ENCODE measurements at regions not wholly inside any gene's neighbourhood (a gene's known extent, or its start where the extent isn't known, plus 50 kb on each side); places are given as distances from the start of the nearest gene placed in this dataset.

- Histone ChIP-seq H3K27me3 (no peaks in the 10 kb centered on the region), H3K27ac (no peak overlapping the region), H3K36me3 (no peaks in the 10 kb centered on the region), H3K4me1 (peaks cover 0 to 15% (median 0%) of the 10 kb centered on the region in 3 donors), H3K4me3 (no peak overlapping the region), H3K9me3 (no peaks in the 10 kb centered on the region)
- 87% methylated on average over 10 of the region's 13 CpGs; no CpG with 5 or more reads in 1 of the 2 donors for WGBS, 2 donors (ENCODE audit: low coverage in 1 of 2)
- TF ChIP-seq POLR2A (IDR thresholded peaks at IDR 0.05) (no peak), EP300 (IDR thresholded peaks at IDR 0.05) (no peak), CTCF (IDR thresholded peaks at IDR 0.05) (no peak), POLR2AphosphoS5 (IDR thresholded peaks at IDR 0.05) (no peak)
- no peak for ATAC-seq
Measured at GRCh38 chr12:30823764-30824163, 69.0 kb upstream of the CAPRIN2 start.

- Histone ChIP-seq H3K36me3 (no peaks in the 10 kb centered on the region), H3K4me3 (peak overlapping the region; percentile 51 to 67), H3K27ac (peak overlapping the region in 3 of 4 donors; percentile 40 to 79 (median 53)), H3K9me3 (no peaks in the 10 kb centered on the region), H3K27me3 (no peaks in the 10 kb centered on the region), H3K4me1 (peaks cover 0 to 15% (median 0%) of the 10 kb centered on the region in 3 donors)
- TF ChIP-seq CTCF (IDR thresholded peaks at IDR 0.05) (peak in 2 of 4 experiments; percentile 33 to 36), POLR2AphosphoS5 (IDR thresholded peaks at IDR 0.05) (no peak)
- peak; percentile 46 for ATAC-seq
- 60 to 84% methylated on average over 1 to 8 of the region's 32 CpGs for WGBS, 2 donors (ENCODE audit: low coverage in 1 of 2)
Measured at GRCh38 chr12:30823156-30823699, 68.5 kb upstream of the CAPRIN2 start.

- 3 to 4% methylated on average over 6 to 11 of the region's 50 CpGs for WGBS, 2 donors (ENCODE audit: low coverage in 1 of 2)
- Histone ChIP-seq H3K27ac (peak overlapping the region; percentile 40 to 79 (median 54)), H3K36me3 (no peaks in the 10 kb centered on the region), H3K4me1 (peaks cover 0 to 15% (median 0%) of the 10 kb centered on the region in 3 donors), H3K9me3 (no peaks in the 10 kb centered on the region), H3K4me3 (peak overlapping the region; percentile 51 to 67), H3K27me3 (peaks cover 6% of the 10 kb centered on the region)
- TF ChIP-seq POLR2A (IDR thresholded peaks at IDR 0.05) (peak in 1 of 2 donors; percentile 36), EP300 (IDR thresholded peaks at IDR 0.05) (no peak)
- peak; percentile 79 for ATAC-seq
Measured at GRCh38 chr12:30822385-30823155, 67.8 kb upstream of the CAPRIN2 start.

- TF ChIP-seq CTCF (IDR thresholded peaks at IDR 0.05), result no peak
- no peak for TF ChIP-seq POLR2A (IDR thresholded peaks at IDR 0.05)
- no peak for TF ChIP-seq POLR2AphosphoS5 (IDR thresholded peaks at IDR 0.05)
- no peak for TF ChIP-seq EP300 (IDR thresholded peaks at IDR 0.05)
- Histone ChIP-seq H3K27ac (no peak overlapping the region), H3K9me3 (no peaks in the 10 kb centered on the region), H3K4me1 (peaks cover 0 to 15% (median 0%) of the 10 kb centered on the region in 3 donors), H3K4me3 (no peak overlapping the region), H3K36me3 (no peaks in the 10 kb centered on the region), H3K27me3 (peaks cover 9% of the 10 kb centered on the region)
- 40 to 75% methylated on average over 1 of the region's 2 CpGs for WGBS, 2 donors (ENCODE audit: low coverage in 1 of 2)
- ATAC-seq, result no peak
Measured at GRCh38 chr12:30820406-30820946, 65.7 kb upstream of the CAPRIN2 start.

GRCh38 chr12:30818562-30818961, 63.8 kb upstream of the CAPRIN2 start:
- no peak overlapping the region for H3K4me3 ChIP-seq
- peaks cover 9% of the 10 kb centered on the region for H3K27me3 ChIP-seq
- TF ChIP-seq POLR2AphosphoS5 (IDR thresholded peaks at IDR 0.05) (no peak), CTCF (IDR thresholded peaks at IDR 0.05) (no peak), EP300 (IDR thresholded peaks at IDR 0.05) (no peak), POLR2A (IDR thresholded peaks at IDR 0.05) (no peak)
- 100% methylated on average over 1 of the region's 1 CpG for WGBS, 2 donors (ENCODE audit: low coverage in 1 of 2)
- no peaks in the 10 kb centered on the region for H3K36me3 ChIP-seq
- ATAC-seq, result no peak
- no peaks in the 10 kb centered on the region for H3K9me3 ChIP-seq
- H3K27ac ChIP-seq, result no peak overlapping the region
- peaks cover 0 to 15% (median 0%) of the 10 kb centered on the region in 3 donors for H3K4me1 ChIP-seq
